D721Med (cell line): ENCODE measurements at regions not wholly inside any gene's neighbourhood (a gene's known extent, or its start where the extent isn't known, plus 50 kb on each side); places are given as distances from the start of the nearest gene placed in this dataset.
A peak's percentile ranks its signal among the peaks of the same experiment; 100 is the strongest.
"Not testable (repeated sequence)": the region's sequence is repeated elsewhere in the genome, so short reads cannot be mapped to it uniquely, and the experiment has no call there.

Experiments used
- DNase-seq: peaks from one replicate; pipeline ENCODE4 v3.0.0; 2011; ENCODE audit warnings: low spot score; ENCODE audit not compliant: insufficient read length
- FAIRE-seq: peaks from 2 replicates; lab custom pipeline; 2011; peaks lifted over from hg19 to GRCh38; lab: Jason Lieb, UNC
- TF ChIP-seq, protein P1 (sequence below): IDR thresholded peaks from 2 replicates; pipeline ENCODE4 v1.5.1; 2012; ENCODE audit warnings: mild to moderate bottlenecking, control low read depth; ENCODE audit not compliant: insufficient read depth; ENCODE audit errors: missing control alignments

DNA sequence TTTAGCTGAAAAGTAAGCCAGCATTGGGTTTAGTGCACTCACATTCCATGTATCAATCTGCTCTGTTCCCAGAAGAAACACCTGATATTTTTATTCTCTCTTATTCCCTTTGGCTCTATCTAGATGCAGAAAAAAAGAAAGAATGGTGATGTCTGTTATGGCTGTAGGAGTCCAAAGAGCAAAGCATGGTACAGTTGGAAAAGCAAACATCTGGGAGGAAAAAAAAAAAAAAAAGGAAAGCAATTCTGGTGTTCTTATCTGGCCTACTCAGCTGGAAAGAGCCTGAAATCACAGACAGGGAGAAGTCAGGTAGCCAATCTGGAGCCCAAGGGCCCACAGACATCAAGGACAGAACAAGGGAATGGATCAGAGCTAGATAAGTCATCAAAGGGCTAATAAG, 293.9 kb downstream of the DUSP6 start:
- TF ChIP-seq, protein P1, sequence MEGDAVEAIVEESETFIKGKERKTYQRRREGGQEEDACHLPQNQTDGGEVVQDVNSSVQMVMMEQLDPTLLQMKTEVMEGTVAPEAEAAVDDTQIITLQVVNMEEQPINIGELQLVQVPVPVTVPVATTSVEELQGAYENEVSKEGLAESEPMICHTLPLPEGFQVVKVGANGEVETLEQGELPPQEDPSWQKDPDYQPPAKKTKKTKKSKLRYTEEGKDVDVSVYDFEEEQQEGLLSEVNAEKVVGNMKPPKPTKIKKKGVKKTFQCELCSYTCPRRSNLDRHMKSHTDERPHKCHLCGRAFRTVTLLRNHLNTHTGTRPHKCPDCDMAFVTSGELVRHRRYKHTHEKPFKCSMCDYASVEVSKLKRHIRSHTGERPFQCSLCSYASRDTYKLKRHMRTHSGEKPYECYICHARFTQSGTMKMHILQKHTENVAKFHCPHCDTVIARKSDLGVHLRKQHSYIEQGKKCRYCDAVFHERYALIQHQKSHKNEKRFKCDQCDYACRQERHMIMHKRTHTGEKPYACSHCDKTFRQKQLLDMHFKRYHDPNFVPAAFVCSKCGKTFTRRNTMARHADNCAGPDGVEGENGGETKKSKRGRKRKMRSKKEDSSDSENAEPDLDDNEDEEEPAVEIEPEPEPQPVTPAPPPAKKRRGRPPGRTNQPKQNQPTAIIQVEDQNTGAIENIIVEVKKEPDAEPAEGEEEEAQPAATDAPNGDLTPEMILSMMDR, result no peak
- no peak for DNase-seq
- no peak for FAIRE-seq

DNA sequence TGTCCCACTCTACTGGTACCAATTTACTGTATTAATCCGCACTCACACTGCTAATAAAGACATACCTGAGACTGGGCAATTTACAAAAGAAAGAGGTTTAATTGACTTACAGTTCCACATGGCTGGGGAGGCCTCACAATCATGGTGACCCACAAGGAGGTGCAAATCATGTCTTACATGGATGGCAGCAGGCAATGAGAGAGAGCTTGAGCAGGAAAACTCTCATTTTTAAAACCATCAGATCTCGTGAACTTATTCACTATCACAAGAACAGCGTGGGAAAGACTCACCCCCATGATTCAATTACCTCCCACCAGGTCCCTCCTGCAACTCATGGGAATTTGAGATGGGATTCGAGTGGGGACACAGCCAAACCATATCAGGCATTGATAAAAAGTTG, 298.5 kb downstream of the DUSP6 start:
- not testable (repeated sequence) for DNase-seq, FAIRE-seq

- FAIRE-seq (peak; percentile 80), DNase-seq (no peak)
- TF ChIP-seq, protein P1, result peak; percentile 85
Observed at GRCh38 chr12:89051065-89051677, 301.1 kb downstream of the DUSP6 start.

DNA sequence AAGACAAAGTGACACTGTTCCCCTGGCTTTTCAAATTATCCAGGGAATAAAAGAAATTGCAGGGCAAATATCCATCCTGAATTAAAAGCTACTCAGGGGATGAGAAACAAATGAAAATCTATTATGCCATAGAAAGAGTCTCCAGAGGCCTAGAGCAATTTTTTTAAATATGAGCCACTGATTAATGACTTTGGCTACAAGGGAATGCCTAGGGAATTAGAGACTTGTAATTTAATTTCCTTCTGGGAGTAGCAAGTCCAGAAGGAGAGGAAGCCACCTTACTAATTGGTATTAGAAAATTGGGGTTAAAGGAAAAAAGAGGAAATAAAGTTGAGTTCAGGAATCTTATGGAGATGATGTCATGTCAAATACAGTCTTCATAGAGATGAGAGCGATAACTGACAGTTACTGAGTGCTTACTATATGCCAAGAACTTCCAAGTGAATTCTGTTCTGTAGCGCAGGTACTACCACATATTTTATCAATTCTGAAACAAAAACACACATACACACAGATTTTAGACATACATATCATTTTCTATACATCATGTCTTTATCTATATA, 304.4 kb downstream of the DUSP6 start:
- TF ChIP-seq, protein P1, result no peak
- FAIRE-seq, result no peak
- DNase-seq, result no peak

GRCh38 chr12:89041078-89041477, 311.2 kb downstream of the DUSP6 start:
- TF ChIP-seq, protein P1, result no peak
- FAIRE-seq (no peak), DNase-seq (no peak)

DNA sequence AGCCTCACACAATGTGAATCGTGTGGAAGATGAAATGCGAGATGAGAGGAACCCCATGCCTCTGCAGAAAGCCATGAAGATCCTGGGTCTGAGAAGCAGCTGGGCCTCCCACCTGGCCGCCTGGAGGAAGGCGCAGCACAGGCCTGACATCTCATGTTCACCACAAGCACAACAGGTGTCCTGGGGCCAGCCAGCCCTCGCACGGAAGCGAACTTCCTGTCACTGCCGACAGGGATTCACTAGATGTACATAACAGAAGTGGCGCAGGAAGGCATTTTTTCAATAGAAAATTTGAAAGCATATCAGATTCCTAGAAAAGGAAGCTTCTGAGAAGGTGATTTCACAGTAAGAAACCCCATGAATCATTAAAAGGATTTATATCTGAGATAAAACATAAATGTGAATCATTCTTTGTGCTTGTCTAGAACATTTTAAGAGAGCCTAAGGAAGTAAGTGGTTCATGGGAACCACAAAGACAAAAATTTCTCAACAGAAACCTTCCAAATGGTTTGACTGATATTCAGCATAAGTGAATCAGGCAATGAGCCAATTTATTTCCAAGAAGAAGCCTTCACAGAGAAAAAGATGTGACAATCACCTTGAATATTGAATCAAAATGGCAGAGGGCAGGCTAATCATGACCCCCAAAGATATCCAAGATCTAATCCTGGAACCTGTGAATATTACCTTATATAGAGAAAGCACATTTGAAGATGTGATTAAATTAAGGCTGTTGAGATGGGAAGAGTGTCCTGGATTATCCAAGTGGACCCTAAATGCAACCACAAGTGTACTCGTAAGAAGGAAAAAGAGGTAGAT, 311.9 kb downstream of the DUSP6 start:
- DNase-seq (no peak), FAIRE-seq (no peak)
- TF ChIP-seq, protein P1, result no peak

DNA sequence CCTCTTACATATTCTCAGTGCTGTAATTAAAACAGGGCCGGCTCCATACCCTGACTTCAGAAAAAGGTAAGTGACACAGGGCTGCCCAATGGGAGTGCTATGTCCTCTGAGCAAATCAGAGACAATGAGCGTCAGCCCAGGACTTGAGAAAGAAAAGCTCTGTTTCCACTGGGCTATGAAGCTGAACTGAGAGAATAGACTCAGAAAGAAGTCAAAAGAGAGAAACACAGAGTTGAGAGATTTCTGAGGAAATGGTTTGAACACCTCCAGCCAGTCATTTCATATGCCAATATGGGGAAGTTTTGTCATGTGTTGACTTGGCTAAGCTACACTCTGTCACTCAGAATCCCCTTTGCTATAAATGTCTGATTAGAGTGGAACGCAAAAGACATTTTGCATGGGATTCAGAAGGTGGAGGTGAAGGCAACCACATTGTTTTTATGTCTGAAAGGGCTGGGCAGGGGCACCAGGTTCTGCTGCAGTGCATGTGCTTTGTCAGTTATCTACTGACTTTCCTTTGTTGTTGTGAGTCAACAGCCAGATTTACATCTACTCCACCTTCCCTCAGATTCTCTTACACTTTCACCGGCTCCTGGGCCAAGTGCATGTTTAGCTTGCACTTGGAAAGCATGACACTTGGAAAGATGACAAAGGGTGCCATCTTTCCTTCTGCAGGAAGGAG, 313.3 kb downstream of the DUSP6 start:
- TF ChIP-seq, protein P1, result no peak
- DNase-seq (no peak), FAIRE-seq (no peak)
